ENCODE measurements at regions not wholly inside any gene's neighbourhood (a gene's known extent, or its start where the extent isn't known, plus 50 kb on each side); places are given as distances from the start of the nearest gene placed in this dataset.
"Not testable (repeated sequence)": the region's sequence is repeated elsewhere in the genome, so short reads cannot be mapped to it uniquely, and the experiment has no call there.

DNA sequence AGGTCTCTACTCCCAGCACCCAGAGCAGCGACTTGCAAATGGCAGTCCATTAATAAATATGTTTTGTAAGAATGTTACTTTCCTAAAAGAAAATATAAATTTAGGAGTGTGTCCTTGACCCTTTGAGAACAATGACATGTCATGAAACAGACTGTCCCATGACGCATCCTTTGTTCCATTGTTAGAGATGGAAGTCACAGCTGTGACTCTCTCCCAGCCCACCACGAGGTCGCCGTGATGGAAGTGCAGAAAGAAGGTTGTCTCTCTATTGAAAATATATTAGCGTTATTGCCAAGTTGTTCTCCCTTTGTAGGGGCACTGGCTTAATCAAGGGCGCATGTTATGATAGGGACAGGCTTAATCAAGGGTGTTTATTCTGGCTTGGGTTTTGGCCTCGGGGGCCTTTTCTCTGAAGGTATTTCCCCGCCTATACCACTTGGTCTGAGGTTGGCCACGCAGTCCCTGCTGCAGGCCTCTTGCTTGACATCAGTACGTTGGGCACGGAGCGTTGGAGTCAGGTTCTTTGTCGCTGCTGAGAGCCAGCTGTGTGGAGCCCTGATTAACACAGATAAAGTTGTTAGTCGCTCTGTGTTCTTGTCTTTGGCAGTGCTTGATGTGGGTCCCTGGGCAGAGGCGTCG lies 126.7 kb upstream of the ZNF536 start:
- DNase-seq: no peak

DNA sequence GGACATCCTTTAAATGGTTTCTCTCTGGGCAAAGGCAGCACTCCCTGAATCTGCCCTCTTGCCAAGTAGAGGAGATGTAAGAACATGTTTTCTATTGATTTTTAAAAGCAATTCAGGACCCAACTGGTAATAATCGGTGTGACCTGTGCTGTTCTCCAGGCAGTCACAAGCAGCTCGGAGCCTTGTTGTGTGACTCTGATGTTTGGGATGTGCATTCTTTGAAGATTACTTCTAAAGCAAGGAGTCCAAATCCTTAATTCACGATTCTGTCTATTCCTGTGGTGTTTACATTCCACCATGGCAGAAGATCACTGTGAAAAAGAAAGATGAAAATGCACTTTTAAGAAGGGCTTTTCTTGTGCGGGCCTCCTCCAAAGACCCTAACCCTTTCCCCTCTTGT lies 122.3 kb upstream of the ZNF536 start:
- no peak for DNase-seq

DNA sequence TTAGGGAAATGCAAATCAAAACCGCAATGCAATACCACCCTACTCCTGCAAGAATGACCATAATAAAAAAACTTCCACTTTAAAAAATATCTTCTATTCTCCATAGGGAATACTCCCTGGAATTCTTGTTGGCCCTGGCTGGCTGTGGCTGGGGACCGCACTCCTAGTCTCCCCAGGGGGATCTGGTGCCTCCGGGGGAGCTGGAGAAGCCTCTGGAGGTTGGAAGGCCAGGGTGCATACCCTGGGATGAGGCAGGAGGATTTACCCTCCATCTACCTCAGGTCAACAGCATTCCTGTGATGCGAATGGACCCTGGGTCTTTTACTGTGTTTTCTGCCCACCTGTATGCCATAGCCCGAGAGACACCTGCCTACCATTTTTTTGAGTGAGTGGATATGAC lies 120.0 kb upstream of the ZNF536 start:
- no peak for DNase-seq

DNA sequence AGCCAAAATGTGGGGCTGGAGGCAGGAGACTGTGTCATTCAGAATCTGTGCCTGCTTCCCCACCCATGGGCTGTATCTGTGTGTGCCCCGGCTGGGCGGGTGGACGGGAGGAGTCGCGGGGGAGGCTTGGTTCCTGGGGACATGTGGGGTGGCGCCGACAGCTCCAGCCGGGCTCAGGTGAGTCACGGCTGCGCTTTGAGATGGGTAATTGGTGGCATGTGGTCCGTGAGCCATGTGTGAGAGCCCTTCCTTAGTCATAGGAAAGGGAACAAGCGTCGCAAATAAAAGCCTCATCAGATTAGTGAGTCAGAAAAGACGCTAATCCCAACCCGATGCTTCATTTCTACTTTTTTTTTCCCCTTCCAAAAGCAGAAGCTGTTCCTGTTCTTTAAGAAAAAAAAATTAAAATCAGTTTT lies 118.6 kb upstream of the ZNF536 start:
- no peak for DNase-seq

GRCh38 chr19:30254158-30254557 lies 118.0 kb upstream of the ZNF536 start:
- DNase-seq: no peak

- DNase-seq: no peak
These were observed 117.4 kb upstream of the ZNF536 start for GRCh38 chr19:30254789-30255188.

DNA sequence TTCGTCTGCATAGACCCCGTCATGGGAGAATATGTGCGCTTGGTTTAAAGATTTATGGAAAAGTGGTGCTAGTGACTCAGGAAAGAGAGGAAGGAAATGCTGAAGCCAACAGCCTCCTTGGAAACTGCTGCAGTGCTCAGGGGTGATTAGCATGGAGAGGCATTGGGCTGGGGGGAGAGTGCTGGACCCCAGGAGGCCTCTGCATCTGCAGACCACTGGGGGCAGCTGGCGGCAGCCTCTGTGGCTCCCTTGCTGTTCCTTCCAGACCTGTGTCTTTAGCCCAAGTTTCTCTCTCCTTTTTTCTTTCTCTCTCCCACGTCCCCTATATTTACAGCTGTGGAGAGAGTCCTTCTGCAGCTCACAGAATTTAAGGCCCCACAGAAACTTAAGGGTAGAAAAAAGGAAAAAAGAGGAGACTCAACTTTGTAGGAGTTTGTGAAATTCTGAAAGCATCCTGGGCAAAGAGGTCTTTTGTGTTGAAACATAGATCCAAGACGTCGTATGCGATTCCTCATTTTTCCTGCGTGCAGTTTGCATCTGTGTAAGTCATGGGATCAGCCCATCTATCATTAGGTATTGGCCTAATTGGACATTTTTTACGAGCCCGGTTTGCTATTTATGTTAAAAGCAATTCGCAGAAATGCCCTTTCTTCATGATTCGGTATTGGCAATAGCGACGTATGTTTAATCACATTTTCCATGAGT lies 116.2 kb upstream of the ZNF536 start:
- DNase-seq: no peak

DNA sequence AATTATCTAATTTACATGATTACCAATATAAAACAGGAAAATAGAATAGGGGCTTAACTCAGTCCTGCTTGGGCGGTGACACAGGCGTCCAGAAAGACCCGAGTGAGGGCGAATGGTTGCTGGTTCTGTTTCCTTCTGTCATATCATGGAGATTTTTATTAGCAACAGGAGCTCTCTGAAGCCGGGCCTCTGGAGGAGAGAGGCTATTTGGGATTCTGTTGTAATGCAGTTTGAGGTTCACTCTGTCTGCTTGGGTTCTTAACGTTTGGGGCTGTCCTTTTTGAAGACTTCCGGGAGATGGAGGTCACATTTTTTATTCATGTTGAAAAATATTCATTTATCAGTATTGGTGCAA lies 115.7 kb upstream of the ZNF536 start:
- no peak for DNase-seq

DNA sequence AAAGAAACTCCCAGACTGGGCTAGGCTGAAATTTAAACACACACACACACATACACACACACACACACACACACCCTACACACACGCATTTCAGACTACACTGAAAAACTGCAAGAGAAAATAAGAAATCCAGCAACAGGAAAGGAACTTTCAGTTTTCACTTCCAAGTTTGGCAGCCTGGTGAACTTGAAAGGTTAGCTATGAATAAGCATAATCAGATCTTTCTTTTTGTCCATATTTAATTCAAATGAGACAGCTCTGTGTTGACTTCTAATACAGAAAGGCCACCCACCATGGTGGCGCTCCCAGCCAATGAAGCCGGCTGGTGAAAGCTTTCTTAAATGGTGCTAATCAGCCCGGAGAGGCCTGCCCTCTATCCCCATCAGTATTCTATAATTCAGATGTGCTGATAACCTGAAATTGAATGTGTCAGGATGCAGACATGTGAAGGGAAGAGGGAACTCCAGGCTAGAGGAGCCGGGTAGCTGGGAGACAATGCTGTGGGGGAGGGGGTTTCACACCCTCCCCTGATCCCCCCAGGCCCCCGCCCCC lies 108.3 kb upstream of the ZNF536 start:
- no peak for DNase-seq

DNA sequence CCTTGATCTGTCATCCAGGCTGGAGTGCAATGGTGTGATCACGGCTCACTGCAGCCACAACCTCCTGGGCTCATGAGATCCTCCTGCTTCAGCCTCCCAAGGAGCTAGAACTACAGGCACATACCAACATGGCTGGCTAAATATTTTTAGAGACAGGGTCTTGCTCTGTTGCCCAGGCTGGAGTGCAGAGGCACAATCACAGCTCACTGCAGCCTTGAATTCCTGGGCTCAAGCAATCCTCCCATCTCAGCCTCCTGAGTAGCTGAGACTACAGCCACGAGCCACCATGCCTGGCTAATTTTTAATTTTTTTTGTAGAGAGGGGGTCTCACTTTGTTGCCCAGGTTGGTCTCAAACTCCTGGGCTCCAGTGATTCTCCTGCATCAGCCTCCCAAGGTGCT lies 106.3 kb upstream of the ZNF536 start:
- DNase-seq: not testable (repeated sequence)

GRCh38 chr19:30266687-30267086 lies 105.5 kb upstream of the ZNF536 start:
- no peak for DNase-seq

DNA sequence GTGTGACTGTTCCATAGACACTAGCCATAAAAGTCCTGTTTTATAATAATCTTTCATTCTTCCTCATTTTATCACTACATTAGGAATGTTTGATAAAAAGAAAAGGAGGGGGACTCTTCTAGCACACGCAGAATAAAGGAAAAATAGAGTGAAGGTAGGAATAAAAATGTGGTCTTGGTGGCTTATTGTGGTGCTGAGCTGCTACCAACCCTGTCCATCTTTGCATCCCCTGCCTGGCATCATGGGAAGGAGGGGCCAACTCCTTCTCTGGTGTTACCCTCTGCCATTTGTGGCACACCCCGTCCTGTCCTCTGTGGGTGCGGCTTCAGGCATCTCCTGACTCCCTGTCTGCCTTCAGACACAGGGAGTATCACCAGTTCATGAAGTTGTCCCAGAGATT lies 104.9 kb upstream of the ZNF536 start:
- no peak for DNase-seq

- DNase-seq: no peak
These were observed 103.6 kb upstream of the ZNF536 start for GRCh38 chr19:30268601-30269000.

DNA sequence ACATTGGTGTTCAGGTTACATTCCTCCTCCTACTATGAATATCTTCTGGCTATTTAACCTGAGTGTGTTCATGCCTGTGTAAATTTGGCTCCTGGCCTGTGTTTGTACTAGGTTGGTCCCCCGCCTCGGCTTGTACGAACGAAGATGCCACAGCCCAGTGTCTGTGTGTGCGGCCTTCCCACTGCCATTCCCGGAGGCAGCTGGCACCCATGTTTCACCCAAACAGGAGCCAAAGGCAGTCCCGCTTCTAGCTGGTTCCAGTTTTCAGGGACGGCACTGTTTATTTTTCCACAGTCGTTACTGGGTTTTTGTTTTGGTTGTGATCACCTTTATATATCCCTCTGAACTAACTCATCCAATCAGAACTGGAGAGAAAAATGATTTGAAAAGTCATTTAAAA lies 102.5 kb upstream of the ZNF536 start:
- DNase-seq: no peak

- no peak for DNase-seq
These were observed 100.4 kb upstream of the ZNF536 start for GRCh38 chr19:30271816-30272215.

- DNase-seq: no peak
These were observed 99.6 kb upstream of the ZNF536 start for GRCh38 chr19:30272554-30272953.

DNA sequence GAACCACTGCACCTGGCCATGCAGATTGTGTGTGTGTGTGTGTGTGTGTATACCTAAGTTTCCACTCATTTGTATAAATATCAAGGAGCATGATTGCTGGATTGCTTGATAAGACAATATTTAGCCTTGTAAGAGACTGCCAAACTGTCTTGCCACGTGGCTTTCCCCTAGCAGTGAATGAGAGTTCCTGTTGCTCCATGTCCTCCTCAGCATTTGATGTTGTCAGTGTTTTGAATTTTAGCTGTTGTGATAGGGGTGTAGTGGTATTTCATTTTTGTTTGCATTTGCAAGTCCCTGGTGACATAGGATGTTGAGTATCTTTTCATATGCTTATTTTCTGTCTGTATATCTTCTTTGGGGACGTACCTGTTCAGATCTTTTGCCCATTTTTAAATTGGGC lies 99.0 kb upstream of the ZNF536 start:
- no peak for DNase-seq

- no peak for DNase-seq
These were observed 97.2 kb upstream of the ZNF536 start for GRCh38 chr19:30274987-30275386.

DNA sequence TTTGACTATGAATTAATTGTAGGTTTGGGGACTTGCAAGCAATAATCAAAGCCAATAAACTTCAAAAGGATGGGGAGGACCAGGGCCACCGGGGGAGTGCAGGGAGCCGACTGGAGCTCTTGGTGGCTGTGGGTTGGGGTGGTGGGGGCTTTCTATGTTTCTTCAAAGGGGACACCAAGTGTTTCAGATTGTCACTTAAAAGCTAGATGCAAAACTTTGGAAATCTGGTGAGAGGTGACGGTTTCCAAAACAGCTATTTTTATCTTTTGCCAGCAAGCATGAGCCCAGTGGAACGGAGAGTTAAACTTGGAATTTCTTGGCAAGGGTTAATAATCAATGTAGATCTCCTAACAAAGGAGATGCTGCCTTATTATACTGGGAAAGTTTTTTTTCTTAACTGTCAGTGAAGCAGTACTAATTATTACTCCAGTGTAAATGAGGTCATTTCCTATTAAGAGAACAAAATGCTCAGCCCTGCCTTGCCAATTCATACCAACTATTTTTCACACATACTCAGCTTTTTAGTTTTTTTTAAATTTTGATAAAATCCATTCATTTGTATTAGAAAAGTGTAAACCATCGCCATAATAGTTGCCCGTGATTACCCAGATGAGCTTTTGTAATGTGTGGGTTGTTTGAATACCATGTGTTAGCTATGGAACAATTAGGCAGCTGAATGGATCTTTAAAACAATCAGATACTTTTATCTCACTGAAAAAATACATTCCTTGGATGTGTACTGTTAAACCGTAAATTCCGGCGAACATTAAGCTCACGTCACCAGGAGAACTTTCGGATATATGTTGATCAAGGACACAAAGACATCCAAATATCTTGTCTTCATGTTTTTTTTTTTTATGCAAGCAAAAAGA lies 95.9 kb upstream of the ZNF536 start:
- no peak for DNase-seq

DNA sequence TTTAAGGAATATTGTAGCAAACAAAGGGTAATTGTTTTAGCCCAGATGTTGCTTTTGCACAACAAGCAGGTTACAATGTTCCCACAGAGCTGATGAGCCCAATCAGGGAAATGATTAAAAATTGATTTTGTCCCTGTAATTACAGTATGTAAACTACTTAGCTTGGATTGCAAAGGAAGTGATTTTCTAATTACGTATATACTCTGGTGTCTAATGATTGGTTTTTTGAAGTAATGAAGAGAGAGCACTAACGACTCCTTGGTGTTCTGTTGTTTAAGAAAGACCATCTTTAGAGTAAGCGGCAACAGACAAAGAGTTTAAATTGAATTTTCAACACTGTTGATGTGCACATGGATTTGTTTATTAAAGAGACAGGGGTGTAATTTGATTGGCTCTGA lies 95.3 kb upstream of the ZNF536 start:
- DNase-seq: no peak

GRCh38 chr19:30277941-30278881 lies 94.0 kb upstream of the ZNF536 start:
- DNase-seq: no peak

GRCh38 chr19:30278882-30279254 lies 93.3 kb upstream of the ZNF536 start:
- no peak for DNase-seq

- no peak for DNase-seq
These were observed 92.2 kb upstream of the ZNF536 start for GRCh38 chr19:30280018-30280417.
